ENCODE measurements at regions not wholly inside any gene's neighbourhood (a gene's known extent, or its start where the extent isn't known, plus 50 kb on each side); places are given as distances from the start of the nearest gene placed in this dataset.

DNA sequence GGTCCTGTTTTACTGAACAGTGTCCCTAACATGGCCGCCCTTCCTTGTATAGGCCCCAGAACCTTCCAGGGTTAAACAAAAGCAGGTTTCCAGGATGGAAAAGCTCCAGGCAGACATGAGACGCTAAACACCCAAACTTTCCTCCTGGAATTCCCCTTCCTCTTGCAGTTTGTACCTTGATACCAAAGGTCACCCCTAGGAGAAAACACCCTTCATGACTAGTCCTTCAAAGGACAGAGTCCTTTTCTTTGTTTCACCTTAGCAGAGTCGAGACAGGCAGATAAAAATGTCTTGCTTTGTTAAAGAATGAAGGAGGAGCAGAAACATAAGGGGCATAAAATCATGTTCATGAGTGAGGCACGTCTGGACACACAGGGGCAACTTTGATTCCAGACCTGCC is 247.5 kb downstream of the BCOR start:
- intact Hi-C loops (cut with DNase I) = no loop called here
- Histone ChIP-seq H3K4me1 (no peaks in the 10 kb centered on the region), H3K36me3 (no peaks in the 10 kb centered on the region), H3K27me3 (no peaks in the 10 kb centered on the region), H3K27ac (no peak overlapping the region), H3K4me3 (no peak overlapping the region), H3K9me3 (no peaks in the 10 kb centered on the region)
- no peak for DNase-seq
- WGBS, 2 donors = 46 to 77% methylated on average over 4 of the region's 4 CpGs
- TF ChIP-seq, protein P1, sequence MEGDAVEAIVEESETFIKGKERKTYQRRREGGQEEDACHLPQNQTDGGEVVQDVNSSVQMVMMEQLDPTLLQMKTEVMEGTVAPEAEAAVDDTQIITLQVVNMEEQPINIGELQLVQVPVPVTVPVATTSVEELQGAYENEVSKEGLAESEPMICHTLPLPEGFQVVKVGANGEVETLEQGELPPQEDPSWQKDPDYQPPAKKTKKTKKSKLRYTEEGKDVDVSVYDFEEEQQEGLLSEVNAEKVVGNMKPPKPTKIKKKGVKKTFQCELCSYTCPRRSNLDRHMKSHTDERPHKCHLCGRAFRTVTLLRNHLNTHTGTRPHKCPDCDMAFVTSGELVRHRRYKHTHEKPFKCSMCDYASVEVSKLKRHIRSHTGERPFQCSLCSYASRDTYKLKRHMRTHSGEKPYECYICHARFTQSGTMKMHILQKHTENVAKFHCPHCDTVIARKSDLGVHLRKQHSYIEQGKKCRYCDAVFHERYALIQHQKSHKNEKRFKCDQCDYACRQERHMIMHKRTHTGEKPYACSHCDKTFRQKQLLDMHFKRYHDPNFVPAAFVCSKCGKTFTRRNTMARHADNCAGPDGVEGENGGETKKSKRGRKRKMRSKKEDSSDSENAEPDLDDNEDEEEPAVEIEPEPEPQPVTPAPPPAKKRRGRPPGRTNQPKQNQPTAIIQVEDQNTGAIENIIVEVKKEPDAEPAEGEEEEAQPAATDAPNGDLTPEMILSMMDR (IDR thresholded peaks at IDR 0.05) = no peak
- TF ChIP-seq EP300 (IDR thresholded peaks at IDR 0.05) (no peak), POLR2A (IDR thresholded peaks at IDR 0.05) (no peak), POLR2AphosphoS5 (IDR thresholded peaks at IDR 0.05) (no peak)

GRCh38 chrX:39850630-39851152 is 247.1 kb downstream of the BCOR start:
- no peak for DNase-seq
- Histone ChIP-seq H3K27me3 (no peaks in the 10 kb centered on the region), H3K27ac (no peak overlapping the region), H3K4me3 (no peak overlapping the region), H3K36me3 (no peaks in the 10 kb centered on the region), H3K9me3 (no peaks in the 10 kb centered on the region), H3K4me1 (no peaks in the 10 kb centered on the region)
- no peak for TF ChIP-seq POLR2A (IDR thresholded peaks at IDR 0.05)
- 66% methylated on average over 3 of the region's 3 CpGs for WGBS, 2 donors
- intact Hi-C loops (cut with DNase I) = no loop called here

DNA sequence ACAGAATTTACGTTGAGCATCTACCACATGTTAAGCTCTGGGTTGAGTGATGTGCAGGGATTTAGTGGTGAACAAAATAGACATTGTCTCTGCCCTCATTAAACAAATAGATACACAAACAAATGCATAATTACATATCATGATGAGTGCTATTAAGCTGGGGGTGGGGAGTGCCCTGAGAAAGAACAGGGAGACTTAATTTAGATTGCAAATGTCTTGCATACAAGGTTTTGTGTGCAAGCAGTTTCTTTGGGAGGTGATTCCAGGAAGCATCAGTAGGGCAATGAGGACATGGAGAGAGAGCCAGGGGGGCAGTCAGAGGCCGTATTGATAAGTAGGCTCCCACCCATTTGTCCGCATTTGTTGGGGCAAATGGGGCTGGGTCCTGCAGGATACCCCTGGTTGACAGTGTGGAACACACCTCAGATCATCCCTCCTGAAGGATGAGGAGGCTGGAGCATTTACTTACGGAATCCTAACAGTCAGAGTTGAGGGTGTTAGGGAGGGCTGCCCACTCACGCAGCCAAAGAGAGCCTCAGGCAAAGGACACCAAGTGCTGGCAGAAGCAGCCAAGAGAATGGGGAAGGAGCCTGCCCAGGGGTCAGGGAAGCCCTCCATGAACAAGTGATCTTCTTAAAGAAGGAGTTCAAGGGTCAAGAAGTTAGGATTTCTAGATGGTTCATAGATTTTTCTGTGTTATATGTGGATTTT is 245.9 kb downstream of the BCOR start:
- Histone ChIP-seq H3K4me3 (no peak overlapping the region), H3K27me3 (no peaks in the 10 kb centered on the region), H3K36me3 (no peaks in the 10 kb centered on the region), H3K27ac (no peak overlapping the region), H3K4me1 (no peaks in the 10 kb centered on the region), H3K9me3 (no peaks in the 10 kb centered on the region)
- DNase-seq = no peak
- intact Hi-C loops (cut with DNase I) = no loop called here
- no peak for TF ChIP-seq EP300 (IDR thresholded peaks at IDR 0.05)
- WGBS, 2 donors = 93 to 97% methylated on average over 5 of the region's 5 CpGs

GRCh38 chrX:39852491-39852890 is 245.3 kb downstream of the BCOR start:
- DNase-seq = no peak

GRCh38 chrX:39853417-39854030 is 244.2 kb downstream of the BCOR start:
- Histone ChIP-seq H3K4me3 (no peak overlapping the region), H3K36me3 (no peaks in the 10 kb centered on the region), H3K4me1 (no peaks in the 10 kb centered on the region), H3K27ac (no peak overlapping the region), H3K9me3 (no peaks in the 10 kb centered on the region), H3K27me3 (no peaks in the 10 kb centered on the region)
- no peak for TF ChIP-seq POLR2A (IDR thresholded peaks at IDR 0.05)
- TF ChIP-seq POLR2AphosphoS5 (IDR thresholded peaks at IDR 0.05) = no peak
- TF ChIP-seq, protein P1 (IDR thresholded peaks at IDR 0.05) = no peak
- no peak for TF ChIP-seq EP300 (IDR thresholded peaks at IDR 0.05)
- intact Hi-C loops (cut with DNase I) = no loop called here
- no peak for DNase-seq
- 67 to 74% methylated on average over 3 of the region's 3 CpGs for WGBS, 2 donors

More at GRCh38 chrX:39852491-39852890, 245.3 kb downstream of the BCOR start:
- Histone ChIP-seq H3K27ac (no peak overlapping the region), H3K4me1 (no peaks in the 10 kb centered on the region), H3K9me3 (no peaks in the 10 kb centered on the region), H3K4me3 (no peak overlapping the region), H3K27me3 (no peaks in the 10 kb centered on the region), H3K36me3 (no peaks in the 10 kb centered on the region)
- TF ChIP-seq EP300 (IDR thresholded peaks at IDR 0.05) (no peak), POLR2A (IDR thresholded peaks at IDR 0.05) (no peak), POLR2AphosphoS5 (IDR thresholded peaks at IDR 0.05) (no peak)
- TF ChIP-seq, protein P1 (IDR thresholded peaks at IDR 0.05) = no peak
- intact Hi-C loops (cut with DNase I) = no loop called here
- WGBS, 2 donors = 79 to 98% methylated on average over 3 of the region's 3 CpGs
